HL-60 (cell line): ENCODE measurements at regions not wholly inside any gene's neighbourhood (a gene's known extent, or its start where the extent isn't known, plus 50 kb on each side); places are given as distances from the start of the nearest gene placed in this dataset.

Experiments used
- DNase-seq, 2 experiments: peaks; one replicate each; pipeline ENCODE4 v3.0.0-alpha.2; 2010 to 2020; ENCODE audit warnings: low read depth in 1 of 2, low spot score in 1 of 2
- H3K27ac ChIP-seq: fragments of 250-450 bp; sonication (Bioruptor Pico); replicated peaks from 2 replicates; pipeline ENCODE4 v1.5.1; 2020; ENCODE audit warnings: mild to moderate bottlenecking, moderate library complexity
- H3K27me3 ChIP-seq: fragments of 250-450 bp; sonication (Bioruptor Pico); 2 replicates; pipeline ENCODE4 v1.5.1; 2021; ENCODE audit warnings: mild to moderate bottlenecking, moderate library complexity; ENCODE audit not compliant: insufficient read depth, poor library complexity, severe bottlenecking
- H3K4me3 ChIP-seq: replicated peaks from 2 replicates; pipeline ENCODE4 v1.5.1; 2011; ENCODE audit warnings: mild to moderate bottlenecking, control low read depth, low read length; ENCODE audit not compliant: insufficient read depth
- CTCF ChIP-seq: IDR thresholded peaks from one replicate; pipeline ENCODE4 v1.5.1; 2011; ENCODE audit warnings: low read length, control low read depth, inconsistent platforms; ENCODE audit not compliant: insufficient read depth
- GABPA ChIP-seq: IDR thresholded peaks from 2 replicates; pipeline ENCODE4 v1.6.1; 2012; ENCODE audit warnings: low read depth
- POLR2AphosphoS5 ChIP-seq: IDR thresholded peaks from 2 replicates; pipeline ENCODE4 v1.6.1; 2012; ENCODE audit warnings: low read depth
- SPI1 ChIP-seq: IDR thresholded peaks from 2 replicates; pipeline ENCODE4 v1.6.1; 2012; ENCODE audit warnings: low read depth, mild to moderate bottlenecking, borderline replicate concordance
- TF ChIP-seq, protein P1 (sequence below): IDR thresholded peaks from 2 replicates; pipeline ENCODE4 v1.6.1; 2012; ENCODE audit warnings: low read depth; ENCODE audit not compliant: insufficient replicate concordance

DNA sequence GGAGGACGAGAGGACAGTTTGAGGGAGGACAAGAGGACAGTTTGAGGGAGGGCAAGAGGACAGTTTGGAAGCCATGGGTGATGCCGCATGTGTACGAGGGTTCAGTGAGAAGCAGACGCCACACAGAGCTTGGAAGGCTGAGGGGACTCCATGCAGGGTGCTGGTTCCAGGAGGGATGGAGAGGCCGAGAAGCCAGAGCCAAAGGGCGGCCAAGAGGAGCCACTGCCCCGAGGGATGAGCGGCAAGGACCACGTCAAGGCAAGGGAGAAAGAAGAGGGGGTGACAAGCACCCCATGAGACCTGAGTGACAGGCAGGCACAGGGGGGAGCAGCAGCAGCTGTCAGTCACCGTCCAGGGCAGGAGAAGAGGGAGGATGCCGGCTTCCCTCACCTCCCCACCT lies 385.7 kb upstream of the MYT1L start:
- Histone ChIP-seq H3K4me3 (no peak overlapping the region), H3K27me3 (no peaks in the 10 kb centered on the region), H3K27ac (no peak overlapping the region)
- no peak for TF ChIP-seq POLR2AphosphoS5
- TF ChIP-seq CTCF = no peak
- TF ChIP-seq, protein P1, sequence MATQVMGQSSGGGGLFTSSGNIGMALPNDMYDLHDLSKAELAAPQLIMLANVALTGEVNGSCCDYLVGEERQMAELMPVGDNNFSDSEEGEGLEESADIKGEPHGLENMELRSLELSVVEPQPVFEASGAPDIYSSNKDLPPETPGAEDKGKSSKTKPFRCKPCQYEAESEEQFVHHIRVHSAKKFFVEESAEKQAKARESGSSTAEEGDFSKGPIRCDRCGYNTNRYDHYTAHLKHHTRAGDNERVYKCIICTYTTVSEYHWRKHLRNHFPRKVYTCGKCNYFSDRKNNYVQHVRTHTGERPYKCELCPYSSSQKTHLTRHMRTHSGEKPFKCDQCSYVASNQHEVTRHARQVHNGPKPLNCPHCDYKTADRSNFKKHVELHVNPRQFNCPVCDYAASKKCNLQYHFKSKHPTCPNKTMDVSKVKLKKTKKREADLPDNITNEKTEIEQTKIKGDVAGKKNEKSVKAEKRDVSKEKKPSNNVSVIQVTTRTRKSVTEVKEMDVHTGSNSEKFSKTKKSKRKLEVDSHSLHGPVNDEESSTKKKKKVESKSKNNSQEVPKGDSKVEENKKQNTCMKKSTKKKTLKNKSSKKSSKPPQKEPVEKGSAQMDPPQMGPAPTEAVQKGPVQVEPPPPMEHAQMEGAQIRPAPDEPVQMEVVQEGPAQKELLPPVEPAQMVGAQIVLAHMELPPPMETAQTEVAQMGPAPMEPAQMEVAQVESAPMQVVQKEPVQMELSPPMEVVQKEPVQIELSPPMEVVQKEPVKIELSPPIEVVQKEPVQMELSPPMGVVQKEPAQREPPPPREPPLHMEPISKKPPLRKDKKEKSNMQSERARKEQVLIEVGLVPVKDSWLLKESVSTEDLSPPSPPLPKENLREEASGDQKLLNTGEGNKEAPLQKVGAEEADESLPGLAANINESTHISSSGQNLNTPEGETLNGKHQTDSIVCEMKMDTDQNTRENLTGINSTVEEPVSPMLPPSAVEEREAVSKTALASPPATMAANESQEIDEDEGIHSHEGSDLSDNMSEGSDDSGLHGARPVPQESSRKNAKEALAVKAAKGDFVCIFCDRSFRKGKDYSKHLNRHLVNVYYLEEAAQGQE = no peak
- no peak for DNase-seq

GRCh38 chr2:2715036-2715818 lies 384.2 kb upstream of the MYT1L start:
- no peak for DNase-seq
- no peak overlapping the region for H3K27ac ChIP-seq
- H3K4me3 ChIP-seq = no peak overlapping the region
- TF ChIP-seq SPI1 (no peak), GABPA (no peak), POLR2AphosphoS5 (no peak)
- H3K27me3 ChIP-seq = no peaks in the 10 kb centered on the region

DNA sequence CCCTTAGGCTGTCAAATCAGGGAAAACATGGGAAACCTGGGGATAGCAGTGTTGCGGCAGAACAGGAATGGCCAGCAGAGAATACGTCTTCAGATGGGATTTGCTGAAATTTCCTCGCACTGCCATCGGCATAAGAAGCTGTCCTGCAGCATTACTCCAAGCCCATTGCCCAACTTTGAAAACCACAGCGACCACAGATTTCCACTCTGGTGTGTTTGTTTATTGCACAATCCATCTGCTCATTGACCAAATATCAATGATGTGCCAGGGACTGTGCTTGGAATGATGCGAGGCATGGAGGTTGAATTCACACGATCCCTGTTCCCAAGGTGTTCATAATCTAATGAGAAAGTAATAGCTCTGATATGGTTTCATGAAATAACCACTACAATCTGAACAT lies 383.3 kb upstream of the MYT1L start:
- Histone ChIP-seq H3K27ac (no peak overlapping the region), H3K4me3 (no peak overlapping the region), H3K27me3 (no peaks in the 10 kb centered on the region)
- DNase-seq = no peak
- TF ChIP-seq POLR2AphosphoS5 (no peak), GABPA (no peak), CTCF (no peak), SPI1 (no peak)
- TF ChIP-seq, protein P1 = no peak

GRCh38 chr2:2709431-2709770 lies 378.3 kb upstream of the MYT1L start:
- H3K4me3 ChIP-seq = no peak overlapping the region
- DNase-seq = no peak
- no peaks in the 10 kb centered on the region for H3K27me3 ChIP-seq
- TF ChIP-seq SPI1 = no peak
- no peak for TF ChIP-seq CTCF
- no peak for TF ChIP-seq GABPA
- TF ChIP-seq POLR2AphosphoS5 = no peak
- TF ChIP-seq, protein P1 = no peak
- no peak overlapping the region for H3K27ac ChIP-seq
